Karpas-422 (cell line): ENCODE measurements at regions not wholly inside any gene's neighbourhood (a gene's known extent, or its start where the extent isn't known, plus 50 kb on each side); places are given as distances from the start of the nearest gene placed in this dataset.

Experiments used
- DNase-seq: peaks from one replicate; pipeline ENCODE4 v3.0.0-alpha.2; 2015
- H2AFZ ChIP-seq: fragments of 200-600 bp; sonication (generic); 2 replicates; pipeline ENCODE4 v1.6.1; 2014; ENCODE audit warnings: antibody characterized with exemption, low read length, mixed read lengths
- H3K27ac ChIP-seq: fragments of 200-600 bp; sonication (generic); 2 replicates; pipeline ENCODE4 v1.5.1; 2014; ENCODE audit warnings: mild to moderate bottlenecking, low read length, moderate library complexity
- H3K27me3 ChIP-seq: fragments of 200-600 bp; sonication (generic); 2 replicates; pipeline ENCODE4 v1.6.1; 2014; ENCODE audit warnings: low read length, mixed read lengths
- H3K36me3 ChIP-seq: fragments of 200-600 bp; sonication (generic); 2 replicates; pipeline ENCODE4 v1.6.1; 2014; ENCODE audit warnings: low read length, mixed read lengths; ENCODE audit not compliant: insufficient read depth
- H3K4me1 ChIP-seq: fragments of 200-600 bp; sonication (generic); 2 replicates; pipeline ENCODE4 v1.6.1; 2014; ENCODE audit warnings: mild to moderate bottlenecking, low read length, mixed read lengths
- H3K4me2 ChIP-seq: fragments of 200-600 bp; sonication (generic); 2 replicates; pipeline ENCODE4 v1.6.1; 2014; ENCODE audit warnings: low read length, low read depth, mild to moderate bottlenecking; ENCODE audit not compliant: poor library complexity, severe bottlenecking
- H3K4me3 ChIP-seq: fragments of 200-600 bp; sonication (generic); 2 replicates; pipeline ENCODE4 v1.5.1; 2014; ENCODE audit warnings: mild to moderate bottlenecking, antibody characterized with exemption, low read length, mixed read lengths
- H3K79me2 ChIP-seq: fragments of 200-600 bp; sonication (generic); 2 replicates; pipeline ENCODE4 v1.6.1; 2014; ENCODE audit warnings: mild to moderate bottlenecking, low read length, mixed read lengths
- H3K9ac ChIP-seq: fragments of 200-600 bp; sonication (generic); 2 replicates; pipeline ENCODE4 v1.6.0; 2014; ENCODE audit warnings: low read length
- H3K9me2 ChIP-seq: fragments of 200-600 bp; sonication (generic), shearing (Covaris generic); replicated peaks from 2 replicates; pipeline ENCODE4 v1.6.0; 2014; ENCODE audit warnings: mild to moderate bottlenecking, low read length, moderate library complexity; ENCODE audit not compliant: insufficient read depth
- H3K9me3 ChIP-seq: fragments of 300-700, 200-600 bp; sonication (generic); 2 replicates; pipeline ENCODE4 v1.6.1; 2014; ENCODE audit warnings: low read length, mixed read lengths
- H4K20me1 ChIP-seq: fragments of 200-600 bp; sonication (generic); 2 replicates; pipeline ENCODE4 v1.6.1; 2014; ENCODE audit warnings: mild to moderate bottlenecking, antibody characterized with exemption, low read length, low read depth; ENCODE audit not compliant: insufficient read depth

- Histone ChIP-seq H3K4me2 (no peak overlapping the region), H3K4me1 (no peaks in the 10 kb centered on the region), H2AFZ (no peak overlapping the region), H3K9me3 (no peaks in the 10 kb centered on the region), H3K27ac (no peak overlapping the region), H3K36me3 (no peaks in the 10 kb centered on the region), H3K27me3 (no peaks in the 10 kb centered on the region), H3K9ac (no peak overlapping the region), H3K4me3 (no peak overlapping the region), H3K79me2 (no peaks in the 10 kb centered on the region), H4K20me1 (no peaks in the 10 kb centered on the region), H3K9me2 (no peaks in the 10 kb centered on the region)
- no peak for DNase-seq
These were observed 562.5 kb downstream of the MN1 start for GRCh38 chr22:27238935-27239510.

GRCh38 chr22:27239520-27239919 lies 562.0 kb downstream of the MN1 start:
- no peak overlapping the region for H2AFZ ChIP-seq
- no peak overlapping the region for H3K27ac ChIP-seq
- no peak overlapping the region for H3K4me3 ChIP-seq
- no peaks in the 10 kb centered on the region for H3K27me3 ChIP-seq
- no peaks in the 10 kb centered on the region for H3K36me3 ChIP-seq
- H3K4me1 ChIP-seq = no peaks in the 10 kb centered on the region
- H3K9me2 ChIP-seq = no peaks in the 10 kb centered on the region
- H3K9ac ChIP-seq = no peak overlapping the region
- no peaks in the 10 kb centered on the region for H3K79me2 ChIP-seq
- H3K4me2 ChIP-seq = no peak overlapping the region
- H3K9me3 ChIP-seq = no peaks in the 10 kb centered on the region
- no peaks in the 10 kb centered on the region for H4K20me1 ChIP-seq
- no peak for DNase-seq

DNA sequence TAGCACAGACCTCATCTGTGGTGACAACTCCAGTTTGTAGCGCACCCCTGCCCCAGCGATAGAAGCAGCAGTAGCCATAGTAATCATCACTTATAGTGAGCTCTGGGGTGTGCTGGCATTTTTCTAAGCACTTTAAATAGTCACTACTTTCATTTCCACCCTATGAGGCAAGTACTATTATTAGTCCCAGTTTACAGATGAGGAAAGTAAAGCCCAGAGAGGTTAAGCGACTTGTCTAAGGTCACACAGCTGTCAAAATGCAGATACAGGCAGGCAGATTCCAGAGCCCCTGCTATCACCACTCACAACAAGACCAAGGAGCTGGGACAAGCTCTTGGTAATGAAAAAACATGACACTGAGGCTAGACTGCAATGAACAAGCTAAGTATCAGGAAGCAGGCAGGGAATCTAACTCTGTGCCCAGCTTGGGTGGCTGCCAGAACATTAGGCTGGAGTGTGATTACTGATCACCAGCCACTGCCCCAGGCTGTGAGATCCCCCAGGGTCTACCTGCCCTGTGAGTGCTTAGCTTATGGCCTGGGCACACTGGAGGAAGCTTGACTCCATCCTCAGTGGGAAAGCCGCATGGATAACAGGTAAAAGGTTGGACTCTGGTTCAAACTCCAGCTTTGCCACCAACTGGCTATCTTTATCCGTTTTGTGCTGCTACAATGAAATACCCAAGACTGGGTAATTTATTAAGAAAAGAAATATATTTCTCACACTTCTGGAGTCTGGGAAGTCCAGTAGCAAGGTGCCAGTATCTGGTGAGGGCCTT lies 561.1 kb downstream of the MN1 start:
- Histone ChIP-seq H3K9me3 (no peaks in the 10 kb centered on the region), H3K4me2 (no peak overlapping the region), H3K27ac (no peak overlapping the region), H4K20me1 (no peaks in the 10 kb centered on the region), H3K4me1 (no peaks in the 10 kb centered on the region), H3K9ac (no peak overlapping the region), H2AFZ (no peak overlapping the region), H3K9me2 (no peaks in the 10 kb centered on the region), H3K36me3 (no peaks in the 10 kb centered on the region), H3K27me3 (no peaks in the 10 kb centered on the region), H3K4me3 (no peak overlapping the region), H3K79me2 (no peaks in the 10 kb centered on the region)
- DNase-seq = no peak

- Histone ChIP-seq H3K4me3 (no peak overlapping the region), H3K4me2 (no peak overlapping the region), H3K36me3 (no peaks in the 10 kb centered on the region), H3K9ac (no peak overlapping the region), H3K4me1 (no peaks in the 10 kb centered on the region), H3K9me3 (no peaks in the 10 kb centered on the region), H3K27ac (no peak overlapping the region), H3K27me3 (no peaks in the 10 kb centered on the region), H3K79me2 (no peaks in the 10 kb centered on the region), H3K9me2 (no peaks in the 10 kb centered on the region), H2AFZ (no peak overlapping the region), H4K20me1 (no peaks in the 10 kb centered on the region)
- DNase-seq = no peak
These were observed 559.9 kb downstream of the MN1 start for GRCh38 chr22:27241430-27242321.

DNA sequence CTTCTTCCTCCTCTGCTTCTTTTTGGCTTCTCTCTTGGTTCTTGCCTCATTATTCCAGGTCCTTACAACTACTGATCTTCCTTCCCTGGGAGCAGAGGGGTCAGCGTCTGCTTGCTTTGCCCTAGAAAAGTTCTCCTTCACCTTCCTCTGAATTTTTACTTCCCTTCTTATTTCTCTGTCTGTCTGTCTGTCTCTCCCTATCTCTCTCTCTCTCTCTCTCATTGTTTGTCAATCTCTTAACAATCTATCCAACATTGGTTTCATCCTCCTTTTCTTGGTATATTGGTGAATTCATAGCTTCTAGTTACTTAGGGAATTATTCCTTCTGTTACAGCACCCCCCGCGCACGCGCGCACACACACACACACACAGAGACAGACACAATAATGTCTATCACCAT lies 559.1 kb downstream of the MN1 start:
- Histone ChIP-seq H3K4me2 (no peak overlapping the region), H3K9me3 (no peaks in the 10 kb centered on the region), H3K36me3 (no peaks in the 10 kb centered on the region), H3K9me2 (no peaks in the 10 kb centered on the region), H2AFZ (no peak overlapping the region), H3K27ac (no peak overlapping the region), H3K4me3 (no peak overlapping the region), H4K20me1 (no peaks in the 10 kb centered on the region), H3K9ac (no peak overlapping the region), H3K27me3 (no peaks in the 10 kb centered on the region), H3K4me1 (no peaks in the 10 kb centered on the region), H3K79me2 (no peaks in the 10 kb centered on the region)
- DNase-seq = no peak

DNA sequence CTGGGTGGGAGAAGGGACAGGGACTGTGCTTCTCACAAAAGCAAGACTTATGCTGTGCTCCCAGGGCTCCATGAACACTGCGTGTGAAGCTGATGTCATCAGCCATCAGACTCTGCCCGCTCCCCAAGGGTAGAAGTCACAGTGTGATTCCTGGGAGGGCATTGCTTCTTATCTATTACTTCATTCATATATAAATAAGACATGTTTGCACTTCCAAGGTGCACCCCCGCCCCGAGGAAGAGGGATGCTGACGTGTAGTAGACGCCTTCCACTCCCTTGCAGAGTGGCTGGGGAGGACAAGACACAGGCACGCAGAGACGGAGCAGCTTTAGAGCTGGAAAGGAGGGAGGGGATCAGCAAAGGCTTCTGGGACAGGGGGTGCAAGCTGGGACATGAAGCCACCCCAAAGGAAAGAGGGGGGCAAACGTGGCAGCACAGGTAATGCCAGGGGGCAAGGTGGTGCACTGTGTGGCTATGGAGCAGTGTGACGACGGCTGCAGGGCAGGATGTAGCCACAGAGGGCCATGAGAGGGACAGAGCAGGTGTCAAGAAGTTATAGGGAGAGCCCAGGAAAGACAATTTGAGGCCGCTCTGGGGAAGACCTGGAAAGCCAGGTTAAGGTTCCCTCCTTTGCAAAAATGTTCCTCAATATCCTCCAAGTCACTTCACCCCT lies 558.5 kb downstream of the MN1 start:
- DNase-seq = no peak
- H3K9me3 ChIP-seq = no peaks in the 10 kb centered on the region
- H4K20me1 ChIP-seq = no peaks in the 10 kb centered on the region
- no peak overlapping the region for H3K9ac ChIP-seq
- no peaks in the 10 kb centered on the region for H3K79me2 ChIP-seq
- no peak overlapping the region for H3K4me3 ChIP-seq
- H3K9me2 ChIP-seq = no peaks in the 10 kb centered on the region
- H3K27ac ChIP-seq = no peak overlapping the region
- no peaks in the 10 kb centered on the region for H3K36me3 ChIP-seq
- no peak overlapping the region for H3K4me2 ChIP-seq
- H2AFZ ChIP-seq = no peak overlapping the region
- H3K27me3 ChIP-seq = no peaks in the 10 kb centered on the region
- no peaks in the 10 kb centered on the region for H3K4me1 ChIP-seq

GRCh38 chr22:27244328-27244727 lies 557.2 kb downstream of the MN1 start:
- H3K9ac ChIP-seq = no peak overlapping the region

GRCh38 chr22:27245056-27245455 lies 556.5 kb downstream of the MN1 start:
- Histone ChIP-seq H3K27me3 (no peaks in the 10 kb centered on the region), H3K36me3 (no peaks in the 10 kb centered on the region)

More at GRCh38 chr22:27244328-27244727, 557.2 kb downstream of the MN1 start:
- DNase-seq = no peak
- Histone ChIP-seq H3K4me1 (no peaks in the 10 kb centered on the region), H3K27me3 (no peaks in the 10 kb centered on the region), H3K79me2 (no peaks in the 10 kb centered on the region), H3K27ac (no peak overlapping the region), H3K4me2 (no peak overlapping the region), H3K9me2 (no peaks in the 10 kb centered on the region), H3K36me3 (no peaks in the 10 kb centered on the region), H4K20me1 (no peaks in the 10 kb centered on the region), H3K4me3 (no peak overlapping the region), H3K9me3 (no peaks in the 10 kb centered on the region), H2AFZ (no peak overlapping the region)

More at GRCh38 chr22:27245056-27245455, 556.5 kb downstream of the MN1 start:
- Histone ChIP-seq H4K20me1 (no peaks in the 10 kb centered on the region), H3K27ac (no peak overlapping the region), H3K4me3 (no peak overlapping the region), H3K9ac (no peak overlapping the region), H3K79me2 (no peaks in the 10 kb centered on the region), H3K4me1 (no peaks in the 10 kb centered on the region), H3K9me2 (no peaks in the 10 kb centered on the region), H3K9me3 (no peaks in the 10 kb centered on the region), H3K4me2 (no peak overlapping the region), H2AFZ (no peak overlapping the region)
- no peak for DNase-seq
